Suppressor macrophage treated with lipopolysaccharide for 1 hour (primary cell): ENCODE measurements at regions not wholly inside any gene's neighbourhood (a gene's known extent, or its start where the extent isn't known, plus 50 kb on each side); places are given as distances from the start of the nearest gene placed in this dataset.

Source experiments
- DNase-seq, 3 donors: peaks; one replicate each; pipeline ENCODE4 v3.0.0-alpha.2; 2020 to 2022

DNA sequence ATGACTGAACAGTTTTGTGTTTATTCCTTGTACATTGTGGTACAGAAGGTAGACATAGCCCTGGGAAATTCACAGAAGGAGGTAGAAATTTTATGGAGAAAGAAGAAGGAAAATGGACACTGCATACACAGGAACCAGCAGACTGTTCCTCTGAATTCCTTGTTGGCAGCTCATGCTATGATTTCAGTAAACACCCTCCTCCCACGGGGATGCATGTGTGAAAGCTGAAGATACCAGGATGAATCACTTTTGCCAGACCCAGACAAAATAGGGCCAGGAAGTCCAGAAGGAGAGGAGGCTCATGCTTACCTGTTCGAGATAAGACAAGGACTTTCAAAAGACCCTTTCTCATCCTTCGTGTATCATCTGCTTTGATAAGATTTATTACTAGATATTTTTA lies 110.3 kb upstream of the GGTLC1 start:
- DNase-seq: peak in 1 of 3 donors; percentile 11

GRCh38 chr20:24097506-24098245 lies 109.1 kb upstream of the GGTLC1 start:
- no peak for DNase-seq

- DNase-seq: no peak
Observed at GRCh38 chr20:24096864-24097450, 108.4 kb upstream of the GGTLC1 start.

- no peak for DNase-seq
Observed at GRCh38 chr20:24096264-24096663, 107.7 kb upstream of the GGTLC1 start.

DNA sequence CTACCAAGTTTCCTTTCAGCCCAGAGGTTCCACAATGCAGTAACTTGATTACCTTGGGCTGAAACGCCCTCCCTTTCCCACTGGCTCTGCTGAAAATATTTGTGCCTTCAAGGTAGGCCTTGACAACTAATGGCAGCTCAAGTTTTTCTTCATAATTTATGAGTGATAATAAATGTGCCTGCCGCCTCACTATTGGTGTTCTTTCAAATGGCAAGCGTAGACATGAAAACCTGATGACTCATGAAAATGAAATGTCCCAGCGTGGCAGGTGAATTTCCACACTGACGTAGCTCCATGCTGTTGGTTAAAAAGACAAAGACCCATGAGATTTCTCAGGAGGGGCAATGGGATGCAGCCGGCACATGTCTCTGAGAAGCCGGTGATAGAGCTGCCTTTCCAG lies 107.2 kb upstream of the GGTLC1 start:
- no peak for DNase-seq

DNA sequence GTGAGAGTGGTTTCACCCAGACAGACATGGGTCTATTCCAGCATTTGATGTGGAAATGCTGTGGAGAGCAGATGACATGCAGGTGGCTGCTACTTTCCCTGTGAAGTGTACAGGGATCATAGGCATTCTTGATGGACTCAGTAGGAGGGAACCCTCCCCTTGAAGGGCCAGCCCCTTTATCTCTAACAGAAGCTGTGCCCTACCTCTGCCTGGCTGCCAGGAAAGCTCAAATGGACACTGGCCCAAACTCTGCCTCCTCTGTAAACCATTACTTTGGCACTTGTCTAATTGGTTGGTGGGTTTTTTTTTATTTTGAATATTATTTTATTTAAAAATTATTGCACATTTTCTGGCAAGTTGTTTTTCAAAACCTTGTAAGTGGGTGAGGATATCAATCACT lies 106.7 kb upstream of the GGTLC1 start:
- DNase-seq: no peak

DNA sequence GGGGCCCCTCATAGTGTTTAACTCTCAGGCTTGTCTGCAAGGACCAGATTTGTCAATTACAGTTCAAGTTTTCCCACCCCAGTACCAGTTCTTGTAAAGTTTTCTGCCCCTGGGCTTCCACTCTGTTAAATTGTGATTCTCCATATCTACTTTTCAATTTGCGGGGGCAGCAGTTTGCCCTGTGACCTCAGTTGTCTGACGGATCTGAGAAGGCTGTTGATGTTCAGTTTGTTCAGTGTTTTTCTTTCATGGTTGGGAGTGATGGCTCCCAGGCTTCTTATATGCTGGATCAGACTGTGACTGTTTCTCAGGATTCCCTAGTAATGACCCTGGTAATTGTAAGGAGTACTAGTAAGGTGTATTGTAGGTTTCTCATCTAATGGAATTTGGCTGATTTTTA lies 101.0 kb upstream of the GGTLC1 start:
- no peak for DNase-seq

DNA sequence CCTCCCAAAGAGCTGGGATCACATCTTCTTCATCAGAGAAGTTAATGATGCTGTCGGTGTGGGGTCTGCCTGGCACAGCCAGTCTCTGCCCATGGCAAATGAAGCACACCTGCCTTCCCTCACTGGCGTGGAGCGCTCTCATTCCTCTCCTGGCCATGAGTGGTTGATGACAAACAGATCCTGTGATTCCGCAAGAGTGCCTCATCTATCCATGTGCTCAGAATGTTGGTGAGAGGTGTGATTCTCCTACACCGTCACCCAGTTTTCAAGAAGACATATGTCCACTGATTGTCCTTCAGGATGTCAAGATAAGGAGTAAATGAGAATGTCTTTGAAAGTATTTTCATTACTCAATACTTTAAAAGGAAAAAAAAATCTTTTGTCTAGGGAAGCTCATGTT lies 97.5 kb upstream of the GGTLC1 start:
- no peak for DNase-seq

- no peak for DNase-seq
Observed at GRCh38 chr20:24084281-24084680, 95.7 kb upstream of the GGTLC1 start.

- no peak for DNase-seq
Observed at GRCh38 chr20:24081077-24081476, 92.5 kb upstream of the GGTLC1 start.

DNA sequence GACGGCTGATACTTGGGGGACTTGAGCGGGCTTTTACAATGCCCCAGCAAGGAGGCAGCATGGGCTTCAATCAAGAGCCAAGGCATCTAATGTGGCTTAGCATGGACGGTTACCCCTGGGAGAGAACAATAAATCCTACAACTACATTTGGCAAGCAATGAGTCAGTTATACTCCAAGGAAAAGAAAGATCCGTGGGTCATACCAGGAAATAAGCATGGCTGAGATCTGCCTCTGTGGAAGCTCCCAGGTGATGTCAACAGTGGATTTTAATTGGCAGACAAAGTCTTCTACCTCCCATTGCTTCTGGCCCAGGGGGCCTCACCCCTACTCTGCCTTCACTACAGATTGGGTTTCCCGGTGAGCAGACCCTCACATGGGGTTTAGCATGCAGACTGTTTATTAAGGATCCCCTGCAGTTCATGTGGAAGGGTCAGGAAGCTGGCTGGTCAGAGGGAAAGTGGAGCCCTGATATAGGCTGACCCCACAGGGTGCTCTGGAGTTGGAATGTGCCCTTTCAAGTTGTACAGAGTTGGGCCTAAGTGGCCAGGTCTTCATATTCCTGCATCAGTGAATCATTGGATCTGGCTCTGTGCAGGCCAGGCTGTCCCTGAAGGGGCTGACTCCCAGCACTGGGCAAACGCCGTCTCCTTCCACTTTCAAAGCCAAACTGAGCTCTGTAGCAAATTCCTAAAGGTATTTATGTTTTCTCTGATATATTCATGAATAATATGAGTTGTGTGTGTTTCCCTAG lies 91.3 kb upstream of the GGTLC1 start:
- no peak for DNase-seq

DNA sequence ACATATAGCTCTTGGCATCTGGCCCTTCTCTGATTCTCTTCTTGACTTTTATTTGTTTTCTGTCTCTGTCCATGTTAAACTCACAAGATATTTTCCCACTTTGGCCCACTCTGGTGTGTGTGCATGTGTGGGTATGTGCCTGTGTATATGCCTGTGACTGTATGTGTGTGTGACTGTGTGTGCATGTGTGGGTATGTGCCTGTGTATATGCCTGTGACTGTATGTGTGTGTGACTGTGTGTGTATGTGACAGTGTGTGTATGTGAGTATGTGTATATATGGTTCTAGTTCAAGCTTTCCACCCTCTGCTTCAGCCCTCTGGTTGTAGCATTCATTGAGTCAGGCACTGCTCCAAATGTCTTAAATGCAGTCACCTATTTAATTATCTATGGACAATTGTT lies 88.6 kb upstream of the GGTLC1 start:
- no peak for DNase-seq

- no peak for DNase-seq
Observed at GRCh38 chr20:24070679-24071078, 82.1 kb upstream of the GGTLC1 start.

- no peak for DNase-seq
Observed at GRCh38 chr20:24066076-24066700, 77.6 kb upstream of the GGTLC1 start.

DNA sequence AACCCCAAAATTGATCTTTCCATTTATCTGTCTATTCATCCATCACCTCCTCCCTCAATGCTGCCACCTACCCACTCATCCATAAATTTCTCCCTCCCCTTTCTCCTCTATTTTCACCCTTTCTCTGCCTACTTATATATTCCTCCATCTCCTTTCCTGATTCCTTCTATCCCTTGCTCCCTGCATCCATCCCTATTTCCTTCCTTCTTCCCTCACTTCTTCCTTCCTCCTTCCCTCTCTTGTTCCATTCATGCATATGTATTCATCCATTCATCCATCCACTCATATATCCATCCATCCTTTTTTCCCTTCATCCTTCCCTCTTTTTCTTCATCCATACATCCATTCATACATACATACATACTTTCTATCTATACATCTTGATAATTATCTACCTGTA lies 76.3 kb upstream of the GGTLC1 start:
- no peak for DNase-seq

GRCh38 chr20:24064092-24064491 lies 75.5 kb upstream of the GGTLC1 start:
- DNase-seq: no peak

GRCh38 chr20:24063100-24063499 lies 74.5 kb upstream of the GGTLC1 start:
- no peak for DNase-seq

DNA sequence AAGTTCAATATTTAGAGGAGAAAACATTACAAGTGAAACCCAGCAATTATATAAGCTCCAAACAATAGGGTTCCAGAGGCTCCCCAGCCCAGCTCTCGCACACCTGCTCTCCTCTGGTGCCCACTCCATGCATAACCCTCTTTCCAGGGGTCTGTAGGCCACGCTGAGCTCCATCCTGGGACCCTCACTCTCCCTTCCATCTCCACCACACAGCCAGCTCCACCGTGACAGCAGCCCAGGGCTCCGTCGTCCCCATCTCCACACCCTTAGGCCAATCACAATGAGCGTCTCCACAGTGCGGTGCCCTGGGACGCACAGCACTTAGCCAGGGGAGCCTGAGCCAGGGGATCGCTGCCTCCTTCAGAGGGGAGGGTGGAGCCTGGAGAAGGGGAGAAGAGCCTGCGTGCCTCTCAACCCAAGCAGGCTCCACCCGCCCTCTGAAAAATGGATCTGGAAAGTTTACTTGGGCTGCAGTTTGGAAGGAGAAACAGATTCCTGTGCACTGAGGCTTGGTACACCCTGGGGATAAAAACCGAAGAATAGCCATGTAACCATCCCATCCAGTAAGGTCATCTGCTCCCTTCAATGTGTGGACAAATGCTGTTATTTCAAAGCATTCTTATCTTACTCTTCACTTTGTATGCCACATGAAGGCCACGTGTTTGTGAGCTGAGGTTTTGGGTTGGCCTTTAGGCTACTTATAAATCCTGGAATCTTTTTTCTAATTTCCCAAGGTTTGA lies 72.4 kb upstream of the GGTLC1 start:
- no peak for DNase-seq

GRCh38 chr20:24059174-24059573 lies 70.6 kb upstream of the GGTLC1 start:
- DNase-seq: no peak

DNA sequence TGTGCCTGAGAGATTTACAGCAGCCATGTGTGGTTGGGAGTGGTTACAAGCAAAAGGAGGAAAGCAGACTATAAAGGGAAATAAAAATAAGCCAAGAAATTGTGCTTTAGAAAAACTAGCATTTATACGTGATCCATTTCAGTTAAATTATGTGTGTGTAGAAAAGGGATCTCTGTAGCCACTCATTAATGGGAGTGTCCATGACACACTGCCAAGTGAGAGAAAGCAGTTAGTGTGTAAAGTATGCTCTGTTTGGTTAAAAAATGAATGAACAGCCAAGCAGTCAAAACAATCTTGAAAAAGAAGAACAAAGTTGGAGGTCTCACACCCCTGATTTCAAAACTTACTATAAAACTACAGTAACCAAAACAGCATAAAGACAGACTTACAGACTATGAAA lies 67.9 kb upstream of the GGTLC1 start:
- no peak for DNase-seq

GRCh38 chr20:24052599-24053275 lies 64.2 kb upstream of the GGTLC1 start:
- no peak for DNase-seq

GRCh38 chr20:24051160-24051559 lies 62.6 kb upstream of the GGTLC1 start:
- DNase-seq: no peak
